HG03066 (cell line): ENCODE measurements at regions not wholly inside any gene's neighbourhood (a gene's known extent, or its start where the extent isn't known, plus 50 kb on each side); places are given as distances from the start of the nearest gene placed in this dataset.
A peak's percentile ranks its signal among the peaks of the same experiment; 100 is the strongest.

Experiments used
- ATAC-seq: cut with Tn5 transposase; IDR thresholded peaks from one replicate; pipeline ENCODE4 v1.9.1; 2021; ENCODE audit warnings: low read depth; ENCODE audit not compliant: unreplicated experiment

- no peak for ATAC-seq
These were observed 52.4 kb upstream of the SERINC1 start for GRCh38 chr6:122524056-122524455.

GRCh38 chr6:122530440-122531046, 58.9 kb upstream of the SERINC1 start:
- ATAC-seq, result peak; percentile 96

- ATAC-seq, result no peak
These were observed 61.9 kb upstream of the PKIB start for GRCh38 chr6:122548281-122548680.

- no peak for ATAC-seq
These were observed 61.4 kb upstream of the PKIB start for GRCh38 chr6:122548820-122549219.

GRCh38 chr6:122553697-122554096, 56.5 kb upstream of the PKIB start:
- ATAC-seq, result no peak

DNA sequence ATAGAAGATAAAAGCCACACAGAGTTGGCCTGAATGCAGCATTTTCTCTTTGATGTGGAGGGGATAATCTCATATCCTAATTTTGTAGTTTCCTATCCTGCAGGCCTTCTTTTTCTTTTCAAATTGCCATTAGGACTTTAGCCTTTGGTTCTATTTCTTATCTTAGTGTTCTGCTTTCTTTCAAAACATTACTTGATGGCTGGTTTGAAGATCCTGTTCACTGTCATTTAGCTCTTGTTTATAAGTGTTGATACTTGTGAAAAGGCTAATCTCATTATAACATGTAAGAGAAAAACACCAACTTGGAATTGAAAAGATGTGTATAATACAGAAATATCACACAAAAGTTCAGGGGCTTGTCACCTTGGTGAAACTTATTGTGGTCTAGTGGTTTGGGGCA, 54.6 kb upstream of the PKIB start:
- no peak for ATAC-seq

- no peak for ATAC-seq
These were observed 52.1 kb upstream of the PKIB start for GRCh38 chr6:122558080-122558479.
